ENCODE measurements at regions not wholly inside any gene's neighbourhood (a gene's known extent, or its start where the extent isn't known, plus 50 kb on each side); places are given as distances from the start of the nearest gene placed in this dataset.

DNA sequence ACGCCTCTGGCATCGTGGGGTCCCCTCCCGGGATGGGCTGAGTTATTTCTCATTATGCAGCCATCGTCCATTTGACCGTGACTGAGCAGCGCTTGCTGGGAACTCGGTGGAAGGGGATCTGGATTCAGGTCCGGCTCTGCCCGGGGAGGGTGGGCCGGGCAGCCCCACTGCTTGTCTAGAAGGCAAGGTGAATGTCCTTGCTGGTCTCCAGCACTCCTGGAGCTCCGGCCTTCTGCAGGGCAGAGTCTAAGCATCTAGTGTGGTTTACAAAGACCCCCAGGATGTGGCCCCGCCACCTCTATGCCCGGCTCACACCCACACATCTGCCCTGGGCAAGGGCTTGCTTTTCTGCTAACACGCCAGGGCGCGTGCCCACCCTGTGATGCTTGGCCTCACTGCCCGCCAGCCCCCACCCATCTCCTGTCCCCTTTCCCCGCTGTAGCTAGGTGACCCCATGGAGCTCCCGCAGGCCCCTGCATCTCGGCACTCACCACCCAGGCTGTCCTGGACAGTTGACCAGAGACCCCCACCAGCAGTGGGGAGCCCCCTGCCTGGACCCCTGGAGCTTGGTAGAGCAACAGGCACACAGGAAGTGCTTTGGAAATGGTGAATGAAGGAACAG lies 151.0 kb upstream of the CHST15 start:
- H3K27ac Mint-ChIP-seq, result no peak overlapping the region
- no peak overlapping the region for H2BK12ac ChIP-seq (ENCODE audit: insufficient read length, low read depth, low read length)
- no peaks in the 10 kb centered on the region for H3K79me1 ChIP-seq (ENCODE audit: insufficient read depth, low read depth, low read length, poor library complexity, severe bottlenecking)
- no peak for DNase-seq
- no peaks in the 10 kb centered on the region for H3K9me3 ChIP-seq (ENCODE audit: control insufficient read depth, low read depth, low read length)
- H3K4ac ChIP-seq (ENCODE audit: low read depth, low read length), result no peak overlapping the region
- no peaks in the 10 kb centered on the region for H4K20me1 ChIP-seq (ENCODE audit: control insufficient read depth, insufficient read depth, insufficient read length)
- H3K23ac ChIP-seq (ENCODE audit: insufficient read length, low read depth, low read length), result no peak overlapping the region
- H2AK5ac ChIP-seq (ENCODE audit: insufficient read length, low read length), result no peak overlapping the region
- H2BK15ac ChIP-seq (ENCODE audit: low read depth, low read length), result no peak overlapping the region
- no peak overlapping the region for H3K27ac ChIP-seq (ENCODE audit: insufficient read length, low read depth, low read length)
- TF ChIP-seq, protein P1, sequence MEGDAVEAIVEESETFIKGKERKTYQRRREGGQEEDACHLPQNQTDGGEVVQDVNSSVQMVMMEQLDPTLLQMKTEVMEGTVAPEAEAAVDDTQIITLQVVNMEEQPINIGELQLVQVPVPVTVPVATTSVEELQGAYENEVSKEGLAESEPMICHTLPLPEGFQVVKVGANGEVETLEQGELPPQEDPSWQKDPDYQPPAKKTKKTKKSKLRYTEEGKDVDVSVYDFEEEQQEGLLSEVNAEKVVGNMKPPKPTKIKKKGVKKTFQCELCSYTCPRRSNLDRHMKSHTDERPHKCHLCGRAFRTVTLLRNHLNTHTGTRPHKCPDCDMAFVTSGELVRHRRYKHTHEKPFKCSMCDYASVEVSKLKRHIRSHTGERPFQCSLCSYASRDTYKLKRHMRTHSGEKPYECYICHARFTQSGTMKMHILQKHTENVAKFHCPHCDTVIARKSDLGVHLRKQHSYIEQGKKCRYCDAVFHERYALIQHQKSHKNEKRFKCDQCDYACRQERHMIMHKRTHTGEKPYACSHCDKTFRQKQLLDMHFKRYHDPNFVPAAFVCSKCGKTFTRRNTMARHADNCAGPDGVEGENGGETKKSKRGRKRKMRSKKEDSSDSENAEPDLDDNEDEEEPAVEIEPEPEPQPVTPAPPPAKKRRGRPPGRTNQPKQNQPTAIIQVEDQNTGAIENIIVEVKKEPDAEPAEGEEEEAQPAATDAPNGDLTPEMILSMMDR (conservative IDR thresholded peaks at IDR 0.05), result no peak
- no peak overlapping the region for H2BK120ac ChIP-seq (ENCODE audit: low read depth, low read length, poor library complexity, severe bottlenecking)
- H3K4me1 Mint-ChIP-seq, result peaks cover 11 to 21% of the 10 kb centered on the region in 2 experiments
- no peak overlapping the region for H3K4me3 Mint-ChIP-seq
- H2AFZ ChIP-seq (ENCODE audit: low read length), result no peak overlapping the region
- no peak overlapping the region for H2BK20ac ChIP-seq (ENCODE audit: low read depth, low read length, poor library complexity, severe bottlenecking)
- H4K5ac ChIP-seq (ENCODE audit: insufficient read length, low read depth, low read length), result no peak overlapping the region
- no peaks in the 10 kb centered on the region for H3K79me2 ChIP-seq (ENCODE audit: insufficient read depth, low read length)
- no peak overlapping the region for H3K4me2 ChIP-seq (ENCODE audit: insufficient read depth, insufficient read length, low read length)
- no CpG with 5 or more reads among the region's 20 CpGs for WGBS (ENCODE audit: extremely low coverage, insufficient read length, low lambda C conversion rate)
- peaks cover 22% of the 10 kb centered on the region for H3K27me3 Mint-ChIP-seq (ENCODE audit: low read depth)
- H3K14ac ChIP-seq (ENCODE audit: insufficient read depth, low read length), result no peak overlapping the region
- H4K8ac ChIP-seq (replicated peaks; ENCODE audit: insufficient read length, low read depth, low read length), result no peak overlapping the region
- no peak overlapping the region for H3K9ac ChIP-seq (ENCODE audit: extremely low read depth, insufficient read length, low read length)
- H3K36me3 Mint-ChIP-seq (ENCODE audit: insufficient read depth in 1 of 3, low read depth in 3 of 3), result no peaks in the 10 kb centered on the region; a peak in 1 of 7 replicates
- no peak overlapping the region for H3K18ac ChIP-seq (ENCODE audit: insufficient read length, low read depth, low read length)
- H3K23me2 ChIP-seq (ENCODE audit: insufficient read length, low read depth, low read length, poor library complexity, severe bottlenecking), result peaks cover 3% of the 10 kb centered on the region
- no peaks in the 10 kb centered on the region for H3K4me1 ChIP-seq (ENCODE audit: insufficient read depth, low read length)
- no peak overlapping the region for H2BK5ac ChIP-seq (ENCODE audit: insufficient read length, low read length)
- H3K27me3 ChIP-seq (ENCODE audit: insufficient read depth, low read length), result no peaks in the 10 kb centered on the region
- peaks cover 0 to 4% of the 10 kb centered on the region in 2 experiments; a peak in 1 of 5 replicates for H3K9me3 Mint-ChIP-seq
- no peak overlapping the region for H3K56ac ChIP-seq (ENCODE audit: insufficient read length, low read depth, low read length)
- no peak overlapping the region for H3T11ph ChIP-seq (ENCODE audit: low read length)
- no peak overlapping the region for H4K91ac ChIP-seq (ENCODE audit: insufficient read length, low read depth, low read length)
